GM10266 (cell line): ENCODE measurements at regions not wholly inside any gene's neighbourhood (a gene's known extent, or its start where the extent isn't known, plus 50 kb on each side); places are given as distances from the start of the nearest gene placed in this dataset.

Experiments used
- DNase-seq: peaks from one replicate; pipeline ENCODE4 v3.0.0; 2012; ENCODE audit errors: extremely low spot score
- TF ChIP-seq, protein P1 (sequence below): IDR thresholded peaks from 2 replicates; pipeline ENCODE4 v1.5.1; 2012; ENCODE audit warnings: mild to moderate bottlenecking, low read depth; ENCODE audit not compliant: control insufficient read depth, insufficient read depth; ENCODE audit errors: missing control alignments

DNA sequence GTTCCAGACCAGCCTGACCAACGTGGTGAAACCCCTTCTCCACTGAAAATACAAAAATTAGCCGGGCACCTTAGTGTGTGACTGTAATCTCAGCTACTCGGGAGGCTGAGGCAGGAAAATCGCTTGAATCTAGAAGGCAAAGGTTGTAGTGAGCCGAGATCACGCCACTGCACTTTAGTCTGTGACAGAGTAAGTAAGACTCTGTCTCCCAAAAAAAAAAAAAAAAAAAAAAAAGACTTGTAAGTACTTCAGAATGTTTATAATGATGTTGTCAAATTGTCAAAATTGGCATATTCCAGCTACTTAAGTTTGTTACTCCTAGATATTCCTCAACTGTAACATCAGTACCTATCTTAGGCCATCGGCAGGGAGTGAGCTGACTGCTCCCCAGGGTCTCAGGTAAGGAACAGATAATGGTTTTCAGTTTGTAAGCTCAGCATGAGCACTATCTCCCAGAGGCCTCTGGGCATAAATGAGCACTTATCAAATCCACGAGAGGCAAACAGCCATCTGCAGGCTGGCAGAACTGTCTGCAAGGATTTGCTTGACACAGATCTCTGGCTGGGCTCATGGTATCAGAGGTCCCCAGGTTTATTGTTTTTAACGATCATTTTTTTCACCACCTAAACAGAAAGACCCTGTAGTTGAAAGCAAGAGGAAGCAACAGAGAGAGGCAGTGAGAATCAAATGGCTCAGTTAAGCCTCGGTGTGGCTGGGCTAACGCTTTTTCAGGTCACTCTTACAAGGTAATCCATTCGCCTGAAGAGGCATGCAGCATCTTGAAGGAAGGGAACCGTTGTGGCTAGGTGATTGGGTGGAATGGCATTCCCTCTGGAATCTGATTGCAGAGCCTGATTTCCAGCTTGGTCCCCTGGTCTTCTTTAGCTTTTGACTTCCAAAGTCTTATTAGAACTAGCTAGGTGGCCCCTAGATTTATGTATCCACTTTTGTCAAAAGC is 115.9 kb downstream of the LY86 start:
- TF ChIP-seq, protein P1, sequence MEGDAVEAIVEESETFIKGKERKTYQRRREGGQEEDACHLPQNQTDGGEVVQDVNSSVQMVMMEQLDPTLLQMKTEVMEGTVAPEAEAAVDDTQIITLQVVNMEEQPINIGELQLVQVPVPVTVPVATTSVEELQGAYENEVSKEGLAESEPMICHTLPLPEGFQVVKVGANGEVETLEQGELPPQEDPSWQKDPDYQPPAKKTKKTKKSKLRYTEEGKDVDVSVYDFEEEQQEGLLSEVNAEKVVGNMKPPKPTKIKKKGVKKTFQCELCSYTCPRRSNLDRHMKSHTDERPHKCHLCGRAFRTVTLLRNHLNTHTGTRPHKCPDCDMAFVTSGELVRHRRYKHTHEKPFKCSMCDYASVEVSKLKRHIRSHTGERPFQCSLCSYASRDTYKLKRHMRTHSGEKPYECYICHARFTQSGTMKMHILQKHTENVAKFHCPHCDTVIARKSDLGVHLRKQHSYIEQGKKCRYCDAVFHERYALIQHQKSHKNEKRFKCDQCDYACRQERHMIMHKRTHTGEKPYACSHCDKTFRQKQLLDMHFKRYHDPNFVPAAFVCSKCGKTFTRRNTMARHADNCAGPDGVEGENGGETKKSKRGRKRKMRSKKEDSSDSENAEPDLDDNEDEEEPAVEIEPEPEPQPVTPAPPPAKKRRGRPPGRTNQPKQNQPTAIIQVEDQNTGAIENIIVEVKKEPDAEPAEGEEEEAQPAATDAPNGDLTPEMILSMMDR: no peak
- DNase-seq: no peak

DNA sequence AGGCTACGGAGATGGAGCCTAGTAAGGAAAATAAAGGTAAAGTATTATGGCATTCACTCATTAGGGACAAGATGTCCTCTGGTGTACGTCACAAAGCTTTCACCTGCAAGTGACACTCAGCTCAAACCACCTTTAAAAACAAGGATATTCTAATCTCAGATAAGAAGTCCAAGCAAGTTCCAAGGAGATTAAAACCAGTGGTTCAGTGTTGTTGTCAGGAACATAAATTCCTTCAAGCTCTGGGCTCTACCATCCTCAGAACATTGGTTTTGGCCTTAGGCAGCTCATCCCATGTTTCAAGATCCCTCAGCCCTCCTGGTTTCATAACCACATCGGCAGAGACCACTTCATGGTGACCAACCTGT is 116.5 kb downstream of the LY86 start:
- TF ChIP-seq, protein P1: no peak
- no peak for DNase-seq

DNA sequence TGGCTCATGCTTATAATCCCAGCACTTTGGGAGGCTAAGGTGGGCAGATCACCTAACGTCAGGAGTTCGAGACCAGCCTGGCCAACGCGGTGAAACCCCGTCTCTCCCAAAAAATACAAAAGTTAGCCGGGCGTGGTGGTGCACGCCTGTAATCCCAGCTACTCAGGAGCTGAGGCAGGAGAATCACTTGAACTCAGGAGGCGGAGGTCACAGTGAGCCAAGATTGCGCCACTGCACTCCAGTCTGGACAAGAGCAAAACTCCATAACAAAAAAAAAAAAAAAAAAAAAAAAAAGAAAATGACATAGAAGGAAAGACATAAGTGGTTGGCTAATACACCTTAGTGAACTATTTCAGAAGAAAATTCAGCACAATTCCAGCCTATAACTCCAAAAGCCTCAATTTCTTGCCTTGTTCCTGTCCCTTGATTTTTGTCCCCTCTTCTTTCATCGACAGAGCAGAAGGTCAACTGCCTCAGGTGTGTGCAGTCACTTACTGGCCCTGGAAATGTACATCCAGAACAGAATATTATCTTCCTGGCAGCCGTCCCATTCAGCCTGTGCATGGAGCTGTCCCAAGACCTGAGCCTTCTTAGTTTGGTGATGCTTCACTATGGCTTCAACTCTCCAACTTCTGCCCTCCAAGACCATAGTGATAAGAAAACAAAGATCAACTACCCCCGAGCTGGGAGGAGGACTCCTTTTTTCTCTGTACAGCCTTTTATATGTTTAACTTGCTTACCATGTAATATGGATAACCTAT is 117.6 kb downstream of the LY86 start:
- DNase-seq: no peak
- TF ChIP-seq, protein P1: no peak

DNA sequence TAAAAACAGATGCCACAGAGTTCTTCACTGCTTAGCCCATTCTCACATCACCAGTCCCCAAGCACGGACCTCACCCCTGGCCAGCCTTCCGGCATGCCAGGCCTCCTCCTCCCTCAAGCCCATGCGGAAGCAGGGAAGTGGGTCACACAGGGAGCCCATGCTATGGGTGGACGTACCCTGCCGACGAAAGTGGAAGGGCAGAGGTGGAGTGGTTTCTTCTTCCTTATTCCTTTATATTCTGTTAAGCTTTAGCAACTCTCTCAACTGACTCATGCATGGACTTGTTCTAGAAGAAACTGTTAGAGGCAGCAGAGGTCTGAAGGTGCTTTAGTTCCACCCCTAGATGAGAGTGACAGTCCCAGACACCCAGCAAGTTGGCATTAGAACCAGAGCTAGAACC is 118.6 kb downstream of the LY86 start:
- TF ChIP-seq, protein P1: no peak
- no peak for DNase-seq

DNA sequence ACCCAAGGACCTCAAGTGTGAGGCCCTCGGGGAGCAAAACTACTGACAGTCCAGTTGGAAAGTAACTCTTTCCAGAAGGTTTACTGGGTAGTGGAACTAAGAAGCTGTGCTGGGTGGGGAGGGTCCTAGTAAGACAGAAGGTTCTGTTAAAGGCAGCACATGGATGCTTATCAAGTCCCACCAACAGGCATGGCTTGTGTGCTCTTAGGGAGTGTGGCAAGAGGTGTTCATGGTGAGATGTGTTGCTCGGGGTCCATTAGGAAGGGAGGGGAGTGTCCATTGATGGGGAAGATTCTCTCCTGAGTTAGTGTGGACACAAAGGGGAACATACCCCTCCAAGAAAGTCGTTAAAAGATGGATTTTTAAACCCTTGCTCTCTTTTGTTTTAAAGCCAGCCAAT is 120.6 kb downstream of the LY86 start:
- no peak for DNase-seq
- TF ChIP-seq, protein P1: no peak

DNA sequence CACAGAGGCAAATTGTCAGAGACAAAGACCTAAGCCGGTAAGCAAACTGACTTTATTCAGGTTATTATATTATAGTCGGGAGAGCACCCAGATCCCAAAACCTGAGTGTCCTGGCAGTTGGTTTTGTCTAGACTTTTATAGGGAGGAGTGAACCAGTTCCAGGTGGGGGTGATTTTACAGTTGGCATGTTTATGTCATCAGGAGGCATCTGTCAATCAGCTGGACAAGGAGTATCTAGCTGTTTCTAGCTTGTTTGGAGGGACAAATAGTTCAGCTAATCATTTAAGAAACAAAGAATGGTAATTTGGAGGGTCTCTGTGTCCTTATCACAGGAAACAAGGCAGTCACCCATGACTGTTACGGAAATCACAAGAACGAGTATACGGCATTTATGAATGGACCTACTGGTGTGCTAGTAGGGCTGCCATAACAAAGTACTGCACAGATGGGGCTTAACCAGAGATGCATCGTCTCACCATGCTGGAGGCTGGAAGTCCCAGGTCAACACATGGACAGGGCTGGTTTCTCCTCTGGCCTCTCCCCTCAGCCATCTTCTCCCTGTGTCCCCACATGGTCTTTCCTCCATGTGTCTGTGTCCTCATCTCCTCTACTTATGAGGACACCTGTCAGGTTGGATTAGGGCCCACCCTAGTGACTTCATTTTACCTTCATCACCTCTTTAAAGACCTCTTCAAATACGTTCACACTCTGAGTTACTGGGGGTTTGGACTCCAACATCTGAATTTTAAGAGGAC is 122.7 kb downstream of the LY86 start:
- DNase-seq: no peak

More for the DNA sequence above, 122.7 kb downstream of the LY86 start:
- TF ChIP-seq, protein P1: no peak
